ENCODE measurements at regions not wholly inside any gene's neighbourhood (a gene's known extent, or its start where the extent isn't known, plus 50 kb on each side); places are given as distances from the start of the nearest gene placed in this dataset.
"Not testable (repeated sequence)": the region's sequence is repeated elsewhere in the genome, so short reads cannot be mapped to it uniquely, and the experiment has no call there.

DNA sequence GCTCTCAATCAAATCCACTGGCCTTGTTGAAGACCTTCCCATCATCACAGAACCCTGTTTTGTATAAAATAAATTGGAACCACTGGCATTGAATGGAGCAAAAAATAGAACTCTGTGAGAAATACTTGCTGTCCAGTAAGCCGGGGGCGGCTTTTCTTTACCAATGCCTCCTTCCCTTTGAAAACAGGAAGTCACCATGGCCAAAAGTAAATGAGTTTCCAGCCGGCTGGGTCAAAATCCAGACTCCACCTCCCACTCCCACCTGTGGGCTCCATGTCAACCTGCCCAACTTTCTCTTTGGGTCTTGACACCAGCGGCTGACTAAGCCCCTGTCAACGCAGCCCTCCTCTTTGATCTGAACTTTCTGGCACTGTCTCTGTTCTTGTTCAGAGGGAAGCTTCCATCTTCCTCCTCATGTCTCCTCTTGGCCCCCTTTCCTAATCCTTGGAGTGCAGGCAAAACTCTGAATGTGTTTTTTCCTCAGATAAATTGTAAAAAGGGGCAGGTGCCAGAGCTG is 95.2 kb downstream of the TFAP2C start:
- no peak for DNase-seq (ENCODE audit: low spot score)

DNA sequence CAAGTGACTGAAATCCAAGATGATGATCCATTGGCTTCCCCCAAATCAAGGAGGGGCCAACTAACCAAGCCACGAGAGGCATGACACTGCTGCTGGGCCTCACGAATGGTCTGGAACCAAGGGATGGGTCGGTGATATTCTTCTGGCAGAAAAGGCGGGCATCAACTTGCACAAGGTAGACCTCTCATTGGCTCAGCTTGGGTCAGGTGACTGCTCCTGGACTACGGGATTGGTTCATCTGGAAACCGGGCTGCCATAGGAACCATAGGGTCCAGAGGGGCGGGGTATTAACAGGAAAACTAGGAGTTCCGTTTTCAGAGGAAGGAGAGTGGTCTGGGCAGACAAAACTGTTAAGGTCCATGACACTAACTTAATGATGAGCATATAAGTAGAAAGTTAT is 100.9 kb downstream of the TFAP2C start:
- DNase-seq (ENCODE audit: low spot score) = no peak

DNA sequence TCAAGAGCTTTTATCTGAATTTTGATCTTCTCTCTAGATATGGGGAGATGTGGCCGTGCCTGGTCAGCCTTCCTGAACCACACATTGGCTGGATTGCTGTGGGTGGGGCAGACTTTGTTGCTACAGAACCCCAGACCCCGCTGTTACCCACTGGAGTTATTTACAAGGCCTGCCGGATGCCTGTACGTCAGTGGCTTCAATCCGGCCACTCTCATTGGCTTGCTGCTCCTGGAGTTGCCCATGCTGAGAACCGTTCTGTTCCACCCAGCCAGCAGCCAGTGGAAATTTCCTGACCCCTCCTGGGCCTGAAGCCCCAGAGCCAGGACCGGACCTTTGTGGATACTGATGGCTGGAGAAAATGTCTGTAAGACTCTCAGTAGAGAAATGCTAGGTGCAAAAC is 101.9 kb downstream of the TFAP2C start:
- no peak for DNase-seq (ENCODE audit: low spot score)

DNA sequence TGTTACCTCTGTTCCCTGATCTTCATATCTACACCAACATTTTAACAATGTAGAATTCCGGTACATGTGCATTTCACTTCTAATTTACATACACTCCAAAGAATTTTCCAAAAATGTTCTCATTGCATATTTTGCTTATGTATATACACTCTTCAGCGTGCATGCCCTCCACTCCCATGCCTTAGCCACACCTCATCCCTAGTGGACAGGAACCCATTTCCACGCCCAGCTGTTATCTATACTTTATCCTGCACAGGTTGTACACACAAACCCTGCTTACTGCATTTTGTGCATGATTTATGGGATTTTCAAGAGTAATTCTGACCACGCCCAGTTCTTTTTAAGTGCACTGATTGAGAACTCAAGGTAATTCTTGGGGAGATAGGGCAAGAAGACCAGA is 102.4 kb downstream of the TFAP2C start:
- no peak for DNase-seq (ENCODE audit: low spot score)

GRCh38 chr20:56733967-56734366 is 104.9 kb downstream of the TFAP2C start:
- DNase-seq (ENCODE audit: low spot score) = no peak

DNA sequence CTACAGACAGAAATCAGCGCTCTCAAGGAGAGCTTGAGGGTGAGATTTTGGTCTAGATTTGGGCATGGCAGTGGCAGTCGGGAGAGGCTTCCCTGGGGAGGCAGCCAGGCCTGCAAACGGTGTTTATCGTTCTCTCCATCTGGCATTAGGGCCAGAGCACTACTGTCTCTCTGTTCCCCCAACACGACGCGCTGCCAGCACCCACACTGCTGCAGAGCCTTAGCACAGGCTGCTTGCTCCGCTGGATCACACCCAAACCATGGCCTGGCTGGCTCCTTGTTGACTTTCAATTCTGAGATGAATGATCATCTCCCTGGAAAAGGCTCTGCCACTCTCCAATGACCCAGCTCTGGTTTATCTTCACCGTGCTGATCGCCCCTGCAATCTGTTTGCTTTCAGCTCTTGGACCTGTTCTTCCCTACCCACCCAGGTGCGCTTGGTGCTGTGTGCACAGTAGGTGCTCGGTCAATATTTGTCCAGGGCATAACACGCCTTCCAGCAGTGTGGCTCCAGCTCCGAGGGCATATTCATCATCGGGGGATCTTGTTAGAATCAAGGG is 106.1 kb downstream of the TFAP2C start:
- no peak for DNase-seq (ENCODE audit: low spot score)

- DNase-seq (ENCODE audit: low spot score) = no peak
Measured at GRCh38 chr20:56736285-56736857, 107.3 kb downstream of the TFAP2C start.

GRCh38 chr20:56744325-56744821 is 115.3 kb downstream of the TFAP2C start:
- DNase-seq (ENCODE audit: low spot score) = not testable (repeated sequence)

GRCh38 chr20:56748476-56749377 is 119.6 kb downstream of the TFAP2C start:
- no peak for DNase-seq (ENCODE audit: low spot score)

DNA sequence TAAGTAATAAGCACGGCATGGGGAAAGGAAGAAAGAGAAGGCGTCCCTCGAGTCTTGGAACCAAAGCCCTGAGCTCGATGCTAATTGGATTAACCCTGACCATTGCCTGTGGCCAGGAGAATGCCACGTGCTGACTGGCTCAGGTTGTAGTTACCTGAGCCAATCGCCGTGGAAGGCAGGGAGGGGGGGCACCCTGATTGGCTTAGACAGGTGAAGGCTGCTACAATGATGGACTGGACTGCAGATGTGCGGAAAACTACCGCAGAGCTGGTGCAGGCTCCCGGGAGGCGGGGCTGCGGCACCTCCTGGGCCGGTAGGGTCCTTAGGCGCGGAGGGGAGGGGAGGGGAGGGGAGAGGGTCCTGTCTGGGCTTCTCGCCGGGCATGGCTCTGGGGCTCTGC is 121.3 kb downstream of the TFAP2C start:
- no peak for DNase-seq (ENCODE audit: low spot score)

DNA sequence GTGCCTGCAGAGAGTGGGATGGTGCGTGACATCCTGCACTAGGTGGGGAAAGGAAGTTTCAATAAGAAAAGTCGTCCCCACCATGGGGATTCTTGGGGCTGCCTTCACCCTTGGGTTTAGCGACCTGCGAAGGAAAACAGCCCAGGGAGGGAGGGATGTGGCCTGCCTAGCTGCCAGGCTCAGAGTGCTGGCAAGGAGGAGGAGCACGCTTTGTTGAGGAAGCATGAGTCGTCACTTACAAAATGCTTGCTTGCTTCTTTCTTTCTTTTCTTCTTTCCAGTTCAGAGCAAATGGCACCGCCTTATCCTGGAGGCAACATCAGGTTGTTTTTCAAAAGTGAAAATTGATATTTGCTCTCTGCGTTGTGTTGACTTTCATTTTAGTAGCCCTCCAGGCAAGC is 123.2 kb downstream of the TFAP2C start:
- no peak for DNase-seq (ENCODE audit: low spot score)

- DNase-seq (ENCODE audit: low spot score) = no peak
Measured at GRCh38 chr20:56755201-56755600, 126.1 kb downstream of the TFAP2C start.

DNA sequence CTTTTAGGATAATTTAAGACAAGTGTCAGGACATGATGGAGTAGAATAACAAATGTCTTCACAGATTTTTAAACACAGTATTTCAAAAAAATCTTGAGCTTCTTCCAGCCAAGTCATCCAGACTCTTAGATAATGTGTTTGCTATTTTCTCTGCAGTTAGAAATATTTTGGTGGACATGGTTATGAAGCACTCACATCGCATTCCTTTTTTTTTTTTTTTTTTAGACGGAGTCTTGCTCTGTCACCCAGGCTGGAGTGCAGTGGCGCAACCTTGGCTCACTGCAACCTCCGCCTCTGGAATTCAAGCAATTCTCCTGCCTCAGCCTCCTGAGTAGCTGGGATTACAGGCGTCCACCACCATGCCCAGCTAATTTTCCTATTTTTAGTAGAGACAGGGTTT is 127.6 kb downstream of the TFAP2C start:
- not testable (repeated sequence) for DNase-seq (ENCODE audit: low spot score)

DNA sequence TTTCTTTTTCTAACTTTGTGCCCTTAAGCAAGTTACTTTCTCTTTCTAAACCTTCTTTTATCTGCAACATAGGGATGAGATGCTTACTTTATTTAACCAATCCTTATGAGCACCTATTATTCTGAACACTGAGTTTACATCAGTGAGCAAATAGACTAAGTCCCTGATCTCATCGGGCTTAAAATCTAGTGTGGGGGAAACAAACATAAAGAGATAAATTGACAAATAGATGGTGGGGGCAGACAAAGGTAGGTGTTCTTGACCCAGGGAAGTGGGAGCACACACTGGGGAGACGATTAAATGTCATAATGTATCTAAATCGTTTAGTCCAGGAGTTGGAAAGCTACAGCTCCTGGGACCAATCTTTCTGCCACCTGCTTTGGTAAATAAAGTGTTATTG is 129.6 kb downstream of the TFAP2C start:
- DNase-seq (ENCODE audit: low spot score) = no peak

DNA sequence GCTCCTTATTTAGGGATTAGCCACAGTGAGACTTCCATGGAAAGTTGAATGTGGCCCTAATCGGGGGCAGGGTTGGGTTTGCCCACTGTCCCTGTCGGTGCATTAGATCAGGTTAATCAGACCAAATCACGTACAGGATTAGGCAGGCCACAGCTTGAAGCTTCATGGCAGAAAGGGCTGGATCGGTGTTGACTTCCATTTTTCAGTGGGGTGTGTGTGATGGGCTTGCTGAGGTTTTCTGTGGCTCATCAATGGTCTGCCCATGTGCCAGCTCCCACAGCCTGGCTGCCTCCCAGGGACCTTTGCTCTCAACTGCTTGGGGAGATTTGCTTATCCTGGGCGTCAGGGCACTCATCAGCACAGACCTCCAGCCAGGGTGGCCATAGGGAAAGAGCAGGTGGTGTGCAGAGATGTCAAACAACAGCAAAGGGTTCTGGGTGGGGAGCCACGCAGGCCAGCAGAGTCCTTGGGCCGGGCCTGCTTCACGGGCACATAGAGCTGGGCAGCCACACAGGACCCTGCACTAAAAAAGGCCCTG is 130.7 kb downstream of the TFAP2C start:
- DNase-seq (ENCODE audit: low spot score) = no peak

DNA sequence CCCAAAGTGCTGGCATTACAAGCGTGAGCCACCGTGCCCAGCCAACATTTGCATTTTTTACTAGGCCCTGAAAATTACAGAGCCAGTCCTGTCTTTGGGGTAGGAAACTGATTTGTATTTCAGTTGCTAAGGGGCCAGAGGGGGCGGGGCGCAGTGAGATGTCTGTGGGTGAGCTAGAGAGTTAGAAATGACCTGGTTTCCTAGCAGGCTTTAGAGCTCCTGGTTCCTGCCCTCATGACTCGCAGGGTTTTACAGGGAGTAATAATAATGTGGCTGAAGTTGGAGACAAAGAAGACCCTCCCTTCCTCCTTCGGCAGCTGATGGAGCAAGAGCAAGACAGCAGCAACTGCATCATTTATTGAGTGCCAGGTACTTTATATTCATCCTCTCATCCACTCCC is 131.5 kb downstream of the TFAP2C start:
- no peak for DNase-seq (ENCODE audit: low spot score)

DNA sequence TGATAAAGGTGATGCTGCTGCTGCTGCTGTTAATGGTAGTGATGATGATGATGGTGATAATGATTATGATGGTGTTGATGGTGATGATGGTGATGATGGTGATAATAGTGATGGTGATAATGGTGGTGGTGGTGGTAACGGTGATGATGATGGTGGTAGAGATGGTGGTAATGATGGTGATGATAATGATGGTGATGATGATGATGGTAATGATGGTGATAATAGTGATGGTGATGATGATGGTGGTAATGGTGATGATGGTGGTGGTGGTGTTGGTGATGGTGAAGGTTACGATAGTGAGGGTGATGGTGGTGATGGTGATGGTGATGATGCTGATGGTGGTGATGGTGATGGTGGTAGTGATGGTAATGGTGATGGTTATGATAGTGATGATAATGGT is 132.3 kb downstream of the TFAP2C start:
- no peak for DNase-seq (ENCODE audit: low spot score)

DNA sequence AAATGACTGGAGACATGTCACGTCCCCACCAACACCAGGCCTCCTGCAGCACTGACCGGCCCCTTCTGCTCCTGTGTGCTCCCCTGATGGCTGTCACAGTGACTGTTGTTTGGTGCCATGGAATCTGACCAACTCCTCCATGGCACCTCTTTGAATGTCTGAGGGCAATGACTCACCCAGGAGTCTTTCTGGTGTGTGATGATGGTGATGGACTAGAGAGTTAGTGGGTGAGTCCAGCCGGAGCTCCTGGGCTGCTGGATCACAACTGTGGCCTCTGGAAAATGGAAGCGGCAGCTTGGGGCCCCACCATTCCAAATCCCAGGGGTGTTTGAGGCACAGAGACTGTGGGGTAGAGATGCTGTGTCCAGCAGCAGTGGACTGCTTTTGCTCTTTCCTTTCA is 133.3 kb downstream of the TFAP2C start:
- no peak for DNase-seq (ENCODE audit: low spot score)

GRCh38 chr20:56762829-56763228 is 133.7 kb downstream of the TFAP2C start:
- no peak for DNase-seq (ENCODE audit: low spot score)

DNA sequence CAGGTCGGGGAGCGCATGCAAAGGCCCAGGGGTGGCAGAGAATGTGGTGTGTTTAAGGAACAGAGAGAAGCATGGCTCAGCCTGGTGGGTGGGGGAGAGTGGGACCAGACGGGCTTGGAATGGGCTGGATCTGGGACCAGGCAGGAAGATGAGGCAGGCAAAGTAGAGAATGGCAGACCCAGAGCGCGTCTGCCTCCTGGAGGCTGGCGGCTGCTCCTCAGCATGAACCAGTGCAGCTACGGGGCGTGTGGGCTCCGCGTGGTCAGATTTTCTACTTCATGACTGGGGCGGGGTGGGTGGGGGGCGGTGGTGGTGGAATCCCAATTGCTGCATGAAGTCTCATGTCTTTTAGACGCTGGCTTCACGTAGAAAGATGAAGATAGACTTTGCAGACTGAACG is 135.6 kb downstream of the TFAP2C start:
- no peak for DNase-seq (ENCODE audit: low spot score)

DNA sequence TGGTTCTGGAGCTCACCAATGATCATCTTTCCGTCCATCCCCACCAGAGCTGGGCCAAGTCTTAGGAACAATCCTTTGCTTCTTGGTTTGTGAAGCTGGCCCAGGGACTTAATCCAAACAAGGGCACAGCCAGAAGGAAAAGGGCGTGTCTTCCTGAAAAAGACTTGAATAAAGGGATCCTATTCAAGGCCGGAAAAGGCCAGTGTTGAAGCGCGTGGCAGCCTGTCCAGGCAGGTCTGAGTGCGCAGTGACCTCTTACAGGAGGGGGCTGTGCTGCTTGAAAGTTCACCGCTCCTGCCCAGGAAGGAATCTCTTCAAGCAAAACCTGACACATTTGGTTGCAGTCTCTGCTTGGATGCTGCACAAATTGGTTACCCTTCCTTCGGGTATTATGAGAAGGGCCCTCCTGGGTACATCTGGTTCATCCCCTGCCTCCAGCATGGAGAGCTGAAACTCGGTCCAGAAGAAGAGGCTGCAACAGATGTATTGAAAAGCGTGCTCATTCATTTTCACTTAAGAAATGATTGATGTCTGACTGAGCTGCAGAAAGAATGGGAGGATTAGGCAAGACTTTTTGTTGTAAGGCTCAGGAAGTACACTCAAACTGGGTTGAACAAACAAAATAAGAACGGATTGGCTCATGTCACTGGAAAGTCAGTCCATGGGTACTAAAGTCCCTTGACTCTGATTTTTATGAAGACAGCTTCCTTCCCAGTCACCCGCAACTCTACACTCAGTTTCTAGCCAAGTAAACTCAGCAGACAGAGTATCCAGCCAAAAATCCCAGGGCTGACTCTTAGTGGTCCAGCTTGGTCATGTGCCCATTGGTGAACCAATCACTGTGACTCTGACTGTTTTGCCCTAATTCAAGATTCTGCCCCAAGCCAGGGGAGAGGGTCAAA is 136.3 kb downstream of the TFAP2C start:
- DNase-seq (ENCODE audit: low spot score) = no peak

DNA sequence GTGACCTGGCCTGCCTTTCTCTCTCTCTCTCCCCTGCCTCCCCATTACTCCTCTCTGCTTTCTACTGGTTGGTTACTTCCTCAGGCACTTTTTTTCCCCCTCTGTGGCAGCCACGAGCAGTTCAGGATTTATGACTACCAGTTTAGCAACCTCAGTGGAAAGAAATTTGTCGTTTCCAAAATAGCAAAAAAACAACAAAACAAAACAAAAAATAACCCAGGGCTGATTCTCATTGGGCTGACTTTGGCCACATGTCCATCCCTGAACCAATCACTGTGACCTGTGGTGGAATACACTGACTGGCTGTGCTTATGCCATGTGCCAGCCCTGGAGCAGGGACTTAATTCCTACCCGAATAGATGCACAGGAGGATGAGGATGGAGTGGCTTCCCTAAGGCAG is 137.4 kb downstream of the TFAP2C start:
- DNase-seq (ENCODE audit: low spot score) = no peak

All from HuH-7.5 (cell line).